T-helper 1 cell (primary cell): ENCODE measurements at regions not wholly inside any gene's neighbourhood (a gene's known extent, or its start where the extent isn't known, plus 50 kb on each side); places are given as distances from the start of the nearest gene placed in this dataset.

Experiments used
- DNase-seq, 5 donors: peaks; one replicate each; pipeline ENCODE4 v3.0.0-alpha.2; 2012 to 2020

GRCh38 chr10:121041499-121041898, 190.3 kb downstream of the WDR11 start:
- no peak for DNase-seq

- no peak for DNase-seq
Measured at GRCh38 chr10:121041906-121042305, 190.7 kb downstream of the WDR11 start.

- no peak for DNase-seq
Measured at GRCh38 chr10:121042342-121042741, 191.2 kb downstream of the WDR11 start.

GRCh38 chr10:121043124-121043849, 192.1 kb downstream of the WDR11 start:
- no peak for DNase-seq

- DNase-seq, result no peak
Measured at GRCh38 chr10:121048749-121049148, 197.6 kb downstream of the WDR11 start.

- DNase-seq, result no peak
Measured at GRCh38 chr10:121049489-121049888, 198.3 kb downstream of the WDR11 start.

- no peak for DNase-seq
Measured at GRCh38 chr10:121049923-121050322, 198.8 kb downstream of the WDR11 start.

GRCh38 chr10:121051171-121051570, 200.0 kb downstream of the WDR11 start:
- DNase-seq, result no peak

- DNase-seq, result no peak
Measured at GRCh38 chr10:121051696-121052279, 200.6 kb downstream of the WDR11 start.

GRCh38 chr10:121053151-121053550, 202.0 kb downstream of the WDR11 start:
- no peak for DNase-seq

- DNase-seq, result no peak
Measured at GRCh38 chr10:121054874-121055273, 203.7 kb downstream of the WDR11 start.

- no peak for DNase-seq
Measured at GRCh38 chr10:121057269-121057668, 206.1 kb downstream of the WDR11 start.

- DNase-seq, result no peak
Measured at GRCh38 chr10:121058082-121058481, 206.9 kb downstream of the WDR11 start.

GRCh38 chr10:121059351-121059750, 208.2 kb downstream of the WDR11 start:
- DNase-seq, result no peak

- no peak for DNase-seq
Measured at GRCh38 chr10:121062115-121062514, 211.0 kb downstream of the WDR11 start.

GRCh38 chr10:121063744-121064143, 212.6 kb downstream of the WDR11 start:
- no peak for DNase-seq

GRCh38 chr10:121064491-121064890, 213.3 kb downstream of the WDR11 start:
- DNase-seq, result no peak

- DNase-seq, result no peak
Measured at GRCh38 chr10:121065330-121065729, 214.2 kb downstream of the WDR11 start.

- DNase-seq, result peak in 1 of 5 donors; percentile 16
Measured at GRCh38 chr10:121069061-121069850, 218.1 kb downstream of the WDR11 start.

- no peak for DNase-seq
Measured at GRCh38 chr10:121070275-121071070, 219.3 kb downstream of the WDR11 start.

GRCh38 chr10:121071901-121072300, 220.7 kb downstream of the WDR11 start:
- no peak for DNase-seq

- DNase-seq, result no peak
Measured at GRCh38 chr10:121073728-121074127, 222.6 kb downstream of the WDR11 start.
